Epithelial cell of proximal tubule (primary cell): ENCODE measurements at regions not wholly inside any gene's neighbourhood (a gene's known extent, or its start where the extent isn't known, plus 50 kb on each side); places are given as distances from the start of the nearest gene placed in this dataset.

Source experiments
- DNase-seq: peaks from one replicate; pipeline ENCODE4 v3.0.0-alpha.2; 2011; ENCODE audit warnings: low read depth
- H3K4me3 ChIP-seq: 2 replicates; pipeline ENCODE4 v1.5.1; 2011; ENCODE audit warnings: low read depth, mild to moderate bottlenecking, low read length
- CTCF ChIP-seq: conservative IDR thresholded peaks from 2 replicates; pipeline ENCODE4 v1.5.1; 2012; ENCODE audit warnings: low read depth, mild to moderate bottlenecking, low read length

- no peak for DNase-seq
- no peak for TF ChIP-seq CTCF
- H3K4me3 ChIP-seq: no peak overlapping the region
These were observed 52.1 kb downstream of the GSC start for GRCh38 chr14:94717808-94718207.

- no peak for TF ChIP-seq CTCF
- no peak for DNase-seq
- no peak overlapping the region for H3K4me3 ChIP-seq
These were observed 52.9 kb downstream of the GSC start for GRCh38 chr14:94716976-94717375.

GRCh38 chr14:94713115-94713514, 56.8 kb downstream of the GSC start:
- H3K4me3 ChIP-seq: no peak overlapping the region
- TF ChIP-seq CTCF: no peak
- DNase-seq: no peak

- TF ChIP-seq CTCF: no peak
- H3K4me3 ChIP-seq: no peak overlapping the region
- no peak for DNase-seq
These were observed 59.2 kb downstream of the GSC start for GRCh38 chr14:94710731-94711130.

GRCh38 chr14:94707494-94707893, 62.4 kb downstream of the GSC start:
- TF ChIP-seq CTCF: peak; percentile 18
- no peak overlapping the region for H3K4me3 ChIP-seq
- no peak for DNase-seq

GRCh38 chr14:94706133-94706532, 63.8 kb downstream of the GSC start:
- no peak overlapping the region for H3K4me3 ChIP-seq
- no peak for TF ChIP-seq CTCF
- no peak for DNase-seq

GRCh38 chr14:94702629-94703028, 67.3 kb downstream of the GSC start:
- no peak overlapping the region for H3K4me3 ChIP-seq
- no peak for TF ChIP-seq CTCF
- DNase-seq: no peak
